Trophoblast cell (in vitro differentiated cells and primary cell): ENCODE measurements at regions not wholly inside any gene's neighbourhood (a gene's known extent, or its start where the extent isn't known, plus 50 kb on each side); places are given as distances from the start of the nearest gene placed in this dataset.

Experiments used
- DNase-seq, 2 donors: peaks; one replicate each; pipeline ENCODE4 v3.0.0-alpha.2; 2016
- H2AFZ ChIP-seq: 2 replicates; pipeline ENCODE4 v1.6.1; 2013; ENCODE audit warnings: low read length, moderate library complexity, mild to moderate bottlenecking; ENCODE audit not compliant: insufficient read depth, poor library complexity
- H2AK5ac ChIP-seq: 2 replicates; pipeline ENCODE4 v1.6.1; 2013; ENCODE audit warnings: mild to moderate bottlenecking, low read length
- H2BK120ac ChIP-seq: 2 replicates; pipeline ENCODE4 v1.6.1; 2013; ENCODE audit warnings: low read length, mild to moderate bottlenecking, moderate library complexity; ENCODE audit not compliant: insufficient read depth, poor library complexity
- H2BK12ac ChIP-seq: 2 replicates; pipeline ENCODE4 v1.6.1; 2013; ENCODE audit warnings: mild to moderate bottlenecking, low read length, moderate library complexity
- H2BK5ac ChIP-seq: 2 replicates; pipeline ENCODE4 v1.6.1; 2013; ENCODE audit warnings: low read length, low read depth, moderate library complexity, mild to moderate bottlenecking; ENCODE audit not compliant: poor library complexity
- H3K14ac ChIP-seq: 2 replicates; pipeline ENCODE4 v1.6.1; 2013; ENCODE audit warnings: mild to moderate bottlenecking, low read length
- H3K18ac ChIP-seq: 2 replicates; pipeline ENCODE4 v1.6.1; 2013; ENCODE audit warnings: mild to moderate bottlenecking, low read length
- H3K23ac ChIP-seq: 2 replicates; pipeline ENCODE4 v1.6.1; 2013; ENCODE audit warnings: low read length
- H3K27ac ChIP-seq: 2 replicates; pipeline ENCODE4 v1.5.1; 2013; ENCODE audit warnings: low read depth, mild to moderate bottlenecking, inconsistent platforms, low read length, moderate library complexity
- H3K27me3 ChIP-seq: 2 replicates; pipeline ENCODE4 v1.6.1; 2013; ENCODE audit warnings: inconsistent platforms, mild to moderate bottlenecking, low read length, moderate library complexity; ENCODE audit not compliant: insufficient read depth
- H3K36me3 ChIP-seq, 2 experiments: 1 replicate in 1 of 2; 2 replicates in 1 of 2; pipeline ENCODE4 v1.6.1; 2013; ENCODE audit warnings: low read length in 2 of 2, mild to moderate bottlenecking in 2 of 2, moderate library complexity in 1 of 2; ENCODE audit not compliant: insufficient read depth in 2 of 2, control insufficient read depth in 1 of 2
- H3K4ac ChIP-seq: 2 replicates; pipeline ENCODE4 v1.6.1; 2013; ENCODE audit warnings: low read depth, mild to moderate bottlenecking, low read length, moderate library complexity
- H3K4me1 ChIP-seq, 2 experiments: 1 replicate in 1 of 2; 2 replicates in 1 of 2; pipeline ENCODE4 v1.6.1; 2013; ENCODE audit warnings: low read length in 2 of 2, mild to moderate bottlenecking in 2 of 2, moderate library complexity in 1 of 2; ENCODE audit not compliant: insufficient read depth in 2 of 2, control insufficient read depth in 1 of 2
- H3K4me2 ChIP-seq: 2 replicates; pipeline ENCODE4 v1.6.1; 2013; ENCODE audit warnings: inconsistent platforms, mild to moderate bottlenecking, low read length, moderate library complexity
- H3K4me3 ChIP-seq: 2 replicates; pipeline ENCODE4 v1.5.1; 2013; ENCODE audit warnings: mild to moderate bottlenecking, low read depth, low read length, inconsistent platforms
- H3K79me1 ChIP-seq: one replicate; pipeline ENCODE4 v1.6.1; 2013; ENCODE audit warnings: low read length
- H3K79me2 ChIP-seq: 2 replicates; pipeline ENCODE4 v1.6.1; 2013; ENCODE audit warnings: low read length, mild to moderate bottlenecking; ENCODE audit not compliant: control insufficient read depth, insufficient read depth, poor library complexity
- H3K9ac ChIP-seq: 2 replicates; pipeline ENCODE4 v1.6.1; 2013; ENCODE audit warnings: mild to moderate bottlenecking, low read length
- H3K9me3 ChIP-seq: 2 replicates; pipeline ENCODE4 v1.6.1; 2013; ENCODE audit warnings: low read depth, mild to moderate bottlenecking, control low read depth, inconsistent platforms, low read length; ENCODE audit not compliant: insufficient read depth
- H4K12ac ChIP-seq: 2 replicates; pipeline ENCODE4 v1.6.1; 2013; ENCODE audit warnings: low read depth, mild to moderate bottlenecking, low read length, moderate library complexity
- H4K8ac ChIP-seq: 2 replicates; pipeline ENCODE4 v1.6.1; 2013; ENCODE audit warnings: low read depth, mild to moderate bottlenecking, low read length, moderate library complexity
- H4K91ac ChIP-seq: one replicate; pipeline ENCODE4 v1.6.1; 2013; ENCODE audit warnings: low read depth, mild to moderate bottlenecking, low read length, moderate library complexity
- WGBS: extraction: QIAGEN DNeasy Blood & Tissue Kit; methylation state at CpG from one replicate; pipeline ENCODE4 v1.1.7; 2013; ENCODE audit warnings: missing lambda C conversion rate; ENCODE audit not compliant: insufficient read length, insufficient coverage; ENCODE audit errors: extremely low coverage; 5-methylcytosine and 5-hydroxymethylcytosine counted together

GRCh38 chr10:28903736-28904135 lies 226.4 kb downstream of the BAMBI start:
- Histone ChIP-seq H3K14ac (no peak overlapping the region), H2BK120ac (no peak overlapping the region)

DNA sequence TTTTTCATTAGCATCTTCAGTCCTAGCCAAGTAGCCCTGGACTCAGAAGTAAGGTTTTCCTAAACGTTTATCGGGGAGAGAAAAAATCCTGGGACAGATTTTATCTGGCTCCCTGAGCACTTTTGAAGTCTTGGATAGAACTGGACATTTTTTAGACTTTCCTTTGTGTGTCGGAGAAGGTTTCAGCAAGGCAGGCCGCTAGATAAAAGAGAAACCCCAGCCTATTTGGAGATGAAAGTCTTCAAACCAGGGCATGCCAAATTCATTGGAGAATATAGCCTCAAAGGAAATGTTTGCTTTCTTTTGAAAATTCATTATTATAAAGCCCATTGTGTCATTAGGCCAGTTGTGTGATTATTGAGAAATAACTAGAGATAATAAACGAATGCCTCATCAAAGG lies 228.1 kb downstream of the BAMBI start:
- H3K27ac ChIP-seq: no peak overlapping the region
- no peak for DNase-seq
- no peak overlapping the region for H2BK12ac ChIP-seq
- H3K9me3 ChIP-seq: peaks cover 2% of the 10 kb centered on the region
- H3K23ac ChIP-seq: no peak overlapping the region
- H3K4me3 ChIP-seq: no peak overlapping the region
- H3K36me3 ChIP-seq: no peaks in the 10 kb centered on the region
- no peak overlapping the region for H2AK5ac ChIP-seq
- H4K8ac ChIP-seq: no peak overlapping the region
- no peak overlapping the region for H2AFZ ChIP-seq
- H4K12ac ChIP-seq: no peak overlapping the region
- no peak overlapping the region for H3K4ac ChIP-seq
- H3K14ac ChIP-seq: no peak overlapping the region
- no peak overlapping the region for H3K4me2 ChIP-seq
- no peak overlapping the region for H2BK5ac ChIP-seq
- H3K9ac ChIP-seq: no peak overlapping the region
- no peaks in the 10 kb centered on the region for H3K27me3 ChIP-seq
- no peak overlapping the region for H4K91ac ChIP-seq
- H2BK120ac ChIP-seq: no peak overlapping the region
- H3K4me1 ChIP-seq: peaks cover 4% of the 10 kb centered on the region in 2 experiments
- H3K79me1 ChIP-seq: peaks cover 2% of the 10 kb centered on the region
- H3K79me2 ChIP-seq: no peaks in the 10 kb centered on the region
- H3K18ac ChIP-seq: no peak overlapping the region
- no CpG with 5 or more reads among the region's 5 CpGs for WGBS

More at GRCh38 chr10:28903736-28904135, 226.4 kb downstream of the BAMBI start:
- H3K27me3 ChIP-seq: no peaks in the 10 kb centered on the region
- no peaks in the 10 kb centered on the region for H3K79me2 ChIP-seq
- H4K8ac ChIP-seq: no peak overlapping the region
- H3K9ac ChIP-seq: no peak overlapping the region
- peaks cover 2% of the 10 kb centered on the region for H3K79me1 ChIP-seq
- H3K27ac ChIP-seq: no peak overlapping the region
- H2AFZ ChIP-seq: no peak overlapping the region
- peaks cover 4% of the 10 kb centered on the region in 2 experiments for H3K4me1 ChIP-seq
- WGBS: no CpG with 5 or more reads among the region's 6 CpGs
- no peak overlapping the region for H3K4me3 ChIP-seq
- H4K91ac ChIP-seq: no peak overlapping the region
- no peak overlapping the region for H2AK5ac ChIP-seq
- H3K4ac ChIP-seq: no peak overlapping the region
- H3K23ac ChIP-seq: no peak overlapping the region
- H3K9me3 ChIP-seq: peaks cover 2% of the 10 kb centered on the region
- no peak overlapping the region for H4K12ac ChIP-seq
- no peak for DNase-seq
- H3K4me2 ChIP-seq: no peak overlapping the region
- no peak overlapping the region for H2BK12ac ChIP-seq
- no peak overlapping the region for H3K18ac ChIP-seq
- H2BK5ac ChIP-seq: no peak overlapping the region
- H3K36me3 ChIP-seq: no peaks in the 10 kb centered on the region

DNA sequence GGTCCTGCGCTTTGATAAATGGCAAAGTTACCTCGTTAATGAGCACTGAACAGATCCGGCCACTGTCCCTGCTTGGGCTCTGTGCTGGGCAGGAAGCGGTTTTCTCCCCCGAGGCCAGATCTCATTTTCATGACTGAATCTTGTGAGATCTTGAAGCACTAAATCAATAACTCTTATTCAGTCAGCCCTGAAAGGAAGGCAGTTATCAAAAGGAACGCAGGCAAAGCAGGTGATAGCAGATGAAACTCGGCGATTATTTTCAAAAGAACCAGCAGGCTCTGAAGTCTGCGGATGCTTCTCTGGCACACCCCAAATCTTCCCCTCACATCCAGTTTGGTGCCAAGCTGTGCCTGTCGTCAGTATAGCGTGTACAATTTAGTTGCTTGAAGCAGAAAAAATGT lies 228.7 kb downstream of the BAMBI start:
- Histone ChIP-seq H3K18ac (no peak overlapping the region), H4K8ac (no peak overlapping the region), H3K23ac (no peak overlapping the region), H4K12ac (no peak overlapping the region), H3K9ac (no peak overlapping the region), H4K91ac (no peak overlapping the region), H3K79me2 (no peaks in the 10 kb centered on the region), H3K9me3 (peaks cover 2% of the 10 kb centered on the region), H3K4me3 (no peak overlapping the region), H2BK120ac (no peak overlapping the region), H2AFZ (no peak overlapping the region), H3K14ac (no peak overlapping the region), H3K79me1 (peaks cover 2% of the 10 kb centered on the region), H3K4me1 (peaks cover 4% of the 10 kb centered on the region in 2 experiments), H3K36me3 (no peaks in the 10 kb centered on the region), H2BK5ac (no peak overlapping the region), H3K27me3 (no peaks in the 10 kb centered on the region), H3K4ac (no peak overlapping the region), H3K4me2 (no peak overlapping the region), H2BK12ac (no peak overlapping the region), H3K27ac (no peak overlapping the region), H2AK5ac (no peak overlapping the region)
- WGBS: no CpG with 5 or more reads among the region's 11 CpGs
- peak in 1 of 2 donors; percentile 28 for DNase-seq

- Histone ChIP-seq H3K14ac (no peak overlapping the region), H3K4me1 (peaks cover 4% of the 10 kb centered on the region in 2 experiments), H3K4me3 (no peak overlapping the region), H3K4ac (no peak overlapping the region), H2BK120ac (no peak overlapping the region), H3K27me3 (no peaks in the 10 kb centered on the region), H4K91ac (no peak overlapping the region), H3K23ac (no peak overlapping the region), H4K8ac (no peak overlapping the region), H3K27ac (no peak overlapping the region), H3K18ac (no peak overlapping the region), H3K4me2 (no peak overlapping the region), H2BK5ac (no peak overlapping the region), H3K9me3 (no peaks in the 10 kb centered on the region), H3K36me3 (no peaks in the 10 kb centered on the region), H3K9ac (no peak overlapping the region), H2AFZ (no peak overlapping the region), H3K79me1 (peaks cover 2% of the 10 kb centered on the region), H2AK5ac (no peak overlapping the region), H3K79me2 (no peaks in the 10 kb centered on the region), H2BK12ac (no peak overlapping the region), H4K12ac (no peak overlapping the region)
- no CpG with 5 or more reads among the region's 4 CpGs for WGBS
- no peak for DNase-seq
Measured at GRCh38 chr10:28906415-28906814, 229.1 kb downstream of the BAMBI start.
